ENCODE measurements at regions not wholly inside any gene's neighbourhood (a gene's known extent, or its start where the extent isn't known, plus 50 kb on each side); places are given as distances from the start of the nearest gene placed in this dataset.

DNA sequence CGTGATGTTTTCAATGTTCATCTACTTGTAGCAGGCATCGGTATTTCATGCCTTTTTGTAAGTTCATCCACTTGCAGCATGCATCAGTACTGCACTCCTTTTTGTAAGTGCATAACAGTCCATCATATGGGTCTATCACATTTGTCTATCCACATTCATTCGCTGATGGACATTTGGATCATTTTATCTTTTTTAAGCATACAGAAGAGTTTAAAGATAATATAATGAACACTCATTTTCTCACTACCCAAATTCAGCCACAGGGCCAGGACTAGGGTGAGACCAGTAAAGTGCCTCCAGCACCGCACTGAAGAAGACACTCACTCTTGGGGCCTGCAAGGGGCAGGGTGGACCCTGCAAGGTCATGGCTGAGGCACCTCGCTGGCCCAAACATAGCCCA is 309.6 kb downstream of the UACA start:
- WGBS (ENCODE audit: insufficient coverage, low coverage, missing lambda C conversion rate): 33% methylated on average over 5 of the region's 5 CpGs
- FAIRE-seq (peak; percentile 6), DNase-seq (ENCODE audit: extremely low read depth in 1 of 4, low spot score in 3 of 4) (no peak), ATAC-seq (no peak)
- no peak overlapping the region for H3K4me3 ChIP-seq
- CTCF ChIA-PET (ENCODE audit: low intra/inter-chr PET ratio): no interaction called here
- H3K9me1 ChIP-seq (ENCODE audit: control insufficient read depth, insufficient read depth, low read length): no peaks in the 10 kb centered on the region
- POLR2A ChIA-PET: no interaction called here
- no TSS peak for BruUV-seq (replicated peaks)
- intact Hi-C loops (cut with micrococcal nuclease): no loop called here
- no peaks in the 10 kb centered on the region for H3K9me3 ChIP-seq (replicated peaks; ENCODE audit: control insufficient read depth, insufficient read depth, low read depth, low read length)
- H3K27ac ChIP-seq (ENCODE audit: extremely low read depth, low read depth, low read length): no peak overlapping the region
- TF ChIP-seq, protein P1, sequence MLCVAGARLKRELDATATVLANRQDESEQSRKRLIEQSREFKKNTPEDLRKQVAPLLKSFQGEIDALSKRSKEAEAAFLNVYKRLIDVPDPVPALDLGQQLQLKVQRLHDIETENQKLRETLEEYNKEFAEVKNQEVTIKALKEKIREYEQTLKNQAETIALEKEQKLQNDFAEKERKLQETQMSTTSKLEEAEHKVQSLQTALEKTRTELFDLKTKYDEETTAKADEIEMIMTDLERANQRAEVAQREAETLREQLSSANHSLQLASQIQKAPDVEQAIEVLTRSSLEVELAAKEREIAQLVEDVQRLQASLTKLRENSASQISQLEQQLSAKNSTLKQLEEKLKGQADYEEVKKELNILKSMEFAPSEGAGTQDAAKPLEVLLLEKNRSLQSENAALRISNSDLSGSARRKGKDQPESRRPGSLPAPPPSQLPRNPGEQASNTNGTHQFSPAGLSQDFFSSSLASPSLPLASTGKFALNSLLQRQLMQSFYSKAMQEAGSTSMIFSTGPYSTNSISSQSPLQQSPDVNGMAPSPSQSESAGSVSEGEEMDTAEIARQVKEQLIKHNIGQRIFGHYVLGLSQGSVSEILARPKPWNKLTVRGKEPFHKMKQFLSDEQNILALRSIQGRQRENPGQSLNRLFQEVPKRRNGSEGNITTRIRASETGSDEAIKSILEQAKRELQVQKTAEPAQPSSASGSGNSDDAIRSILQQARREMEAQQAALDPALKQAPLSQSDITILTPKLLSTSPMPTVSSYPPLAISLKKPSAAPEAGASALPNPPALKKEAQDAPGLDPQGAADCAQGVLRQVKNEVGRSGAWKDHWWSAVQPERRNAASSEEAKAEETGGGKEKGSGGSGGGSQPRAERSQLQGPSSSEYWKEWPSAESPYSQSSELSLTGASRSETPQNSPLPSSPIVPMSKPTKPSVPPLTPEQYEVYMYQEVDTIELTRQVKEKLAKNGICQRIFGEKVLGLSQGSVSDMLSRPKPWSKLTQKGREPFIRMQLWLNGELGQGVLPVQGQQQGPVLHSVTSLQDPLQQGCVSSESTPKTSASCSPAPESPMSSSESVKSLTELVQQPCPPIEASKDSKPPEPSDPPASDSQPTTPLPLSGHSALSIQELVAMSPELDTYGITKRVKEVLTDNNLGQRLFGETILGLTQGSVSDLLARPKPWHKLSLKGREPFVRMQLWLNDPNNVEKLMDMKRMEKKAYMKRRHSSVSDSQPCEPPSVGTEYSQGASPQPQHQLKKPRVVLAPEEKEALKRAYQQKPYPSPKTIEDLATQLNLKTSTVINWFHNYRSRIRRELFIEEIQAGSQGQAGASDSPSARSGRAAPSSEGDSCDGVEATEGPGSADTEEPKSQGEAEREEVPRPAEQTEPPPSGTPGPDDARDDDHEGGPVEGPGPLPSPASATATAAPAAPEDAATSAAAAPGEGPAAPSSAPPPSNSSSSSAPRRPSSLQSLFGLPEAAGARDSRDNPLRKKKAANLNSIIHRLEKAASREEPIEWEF (CRISPR knock-in tag; IDR thresholded peaks at IDR 0.05): no peak
- TF ChIP-seq RBM22 (IDR thresholded peaks at IDR 0.05; ENCODE audit: low read depth, low read length, poor library complexity, severe bottlenecking): no peak
- no peak for TF ChIP-seq RBFOX2 (IDR thresholded peaks at IDR 0.05; ENCODE audit: low read depth, low read length)
- TF ChIP-seq SREBF1 (IDR thresholded peaks at IDR 0.05; ENCODE audit: borderline replicate concordance, low read depth, low read length): no peak
- TF ChIP-seq ELF1 (tag; IDR thresholded peaks at IDR 0.05): no peak
- no peak for TF ChIP-seq SP2 (IDR thresholded peaks at IDR 0.05; ENCODE audit: extremely low read depth, low read depth, low read length, poor library complexity, severe bottlenecking)
- no peak for TF ChIP-seq ZFP30 (CRISPR knock-in tag; IDR thresholded peaks at IDR 0.05; ENCODE audit: borderline replicate concordance)
- no peak for TF ChIP-seq ZNF699 (CRISPR knock-in tag; IDR thresholded peaks at IDR 0.05; ENCODE audit: insufficient replicate concordance)
- TF ChIP-seq PHB2 (IDR thresholded peaks at IDR 0.05; ENCODE audit: low read depth): no peak
- TF ChIP-seq SIN3B (IDR thresholded peaks at IDR 0.05; ENCODE audit: low read depth): no peak
- TF ChIP-seq TSC22D4 (tag; IDR thresholded peaks at IDR 0.05): no peak
- TF ChIP-seq, protein P2, sequence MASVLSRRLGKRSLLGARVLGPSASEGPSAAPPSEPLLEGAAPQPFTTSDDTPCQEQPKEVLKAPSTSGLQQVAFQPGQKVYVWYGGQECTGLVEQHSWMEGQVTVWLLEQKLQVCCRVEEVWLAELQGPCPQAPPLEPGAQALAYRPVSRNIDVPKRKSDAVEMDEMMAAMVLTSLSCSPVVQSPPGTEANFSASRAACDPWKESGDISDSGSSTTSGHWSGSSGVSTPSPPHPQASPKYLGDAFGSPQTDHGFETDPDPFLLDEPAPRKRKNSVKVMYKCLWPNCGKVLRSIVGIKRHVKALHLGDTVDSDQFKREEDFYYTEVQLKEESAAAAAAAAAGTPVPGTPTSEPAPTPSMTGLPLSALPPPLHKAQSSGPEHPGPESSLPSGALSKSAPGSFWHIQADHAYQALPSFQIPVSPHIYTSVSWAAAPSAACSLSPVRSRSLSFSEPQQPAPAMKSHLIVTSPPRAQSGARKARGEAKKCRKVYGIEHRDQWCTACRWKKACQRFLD (CRISPR knock-in tag; IDR thresholded peaks at IDR 0.05): no peak
- TF ChIP-seq DIDO1 (tag; IDR thresholded peaks at IDR 0.05; ENCODE audit: low read depth): no peak
- TF ChIP-seq CAMTA2 (CRISPR knock-in tag; conservative IDR thresholded peaks at IDR 0.05): no peak
- TF ChIP-seq MYC (IDR thresholded peaks at IDR 0.05; ENCODE audit: low read depth, low read length): no peak
- no peak for TF ChIP-seq MYC (CRISPR knock-in tag; IDR thresholded peaks at IDR 0.05; ENCODE audit: borderline replicate concordance, low read depth)
- H3K4me2 ChIP-seq (ENCODE audit: insufficient read depth, low read length): no peak overlapping the region
- no peaks in the 10 kb centered on the region for H4K20me1 ChIP-seq (replicated peaks; ENCODE audit: control insufficient read depth, insufficient read depth, low read length)
- no peak overlapping the region for H2AFZ ChIP-seq (ENCODE audit: low read depth, low read length)
- H3K4me1 ChIP-seq (replicated peaks in 1 of 2; ENCODE audit: control insufficient read depth in 2 of 2, insufficient read depth in 2 of 2, low read length in 2 of 2): peaks cover 16 to 23% of the 10 kb centered on the region in 2 experiments; a peak in 4 of 5 replicates
- no peaks in the 10 kb centered on the region for H3K36me3 ChIP-seq (ENCODE audit: control insufficient read depth, insufficient read depth, low read length)
- H3K9ac ChIP-seq (ENCODE audit: insufficient read depth in 1 of 2, low read depth in 2 of 2, low read length in 2 of 2): no peak overlapping the region
- no peaks in the 10 kb centered on the region for H3K27me3 ChIP-seq (ENCODE audit: control insufficient read depth in 2 of 2, insufficient read depth in 2 of 2, low read length in 2 of 2)
- H3K79me2 ChIP-seq (ENCODE audit: control insufficient read depth, insufficient read depth, low read length): no peaks in the 10 kb centered on the region
- in situ Hi-C loops (cut with MboI): no loop called here
